Stimulated activated CD4-positive, alpha-beta T cell treated with anti-CD3 and anti-CD28 coated beads, Interleukin-2, amount 100 ng/mL, for 48 hours (primary cell): ENCODE measurements at regions not wholly inside any gene's neighbourhood (a gene's known extent, or its start where the extent isn't known, plus 50 kb on each side); places are given as distances from the start of the nearest gene placed in this dataset.
"Not testable (repeated sequence)": the region's sequence is repeated elsewhere in the genome, so short reads cannot be mapped to it uniquely, and the experiment has no call there.

ENCODE experiments used
- DNase-seq, 2 donors: peaks; one replicate each; pipeline ENCODE4 v3.0.0-alpha.2; 2020

GRCh38 chr10:57950442-57950974, 317.2 kb downstream of the IPMK start:
- DNase-seq: no peak

GRCh38 chr10:57948796-57949195, 318.9 kb downstream of the IPMK start:
- DNase-seq: no peak

DNA sequence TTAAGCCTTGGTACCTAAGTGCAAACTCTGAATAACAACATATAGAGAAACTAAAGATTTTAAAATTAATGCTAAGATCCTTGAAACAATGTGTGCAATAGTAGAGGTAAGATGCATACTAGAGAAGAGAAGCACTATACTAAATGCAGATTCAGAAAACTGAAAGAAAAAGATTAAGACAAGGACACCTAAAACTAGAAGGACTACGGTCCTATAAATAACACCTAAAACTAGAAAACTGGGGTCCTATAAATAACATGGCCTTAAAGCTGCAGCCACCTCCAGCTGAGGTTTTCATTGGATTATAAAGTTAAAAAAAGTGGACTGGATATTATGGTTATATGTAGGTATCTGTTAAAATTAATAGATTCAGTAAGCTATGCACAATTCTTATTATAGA, 320.9 kb downstream of the IPMK start:
- no peak for DNase-seq

- DNase-seq: no peak
Measured at GRCh38 chr10:57943701-57944100, 324.0 kb downstream of the IPMK start.

DNA sequence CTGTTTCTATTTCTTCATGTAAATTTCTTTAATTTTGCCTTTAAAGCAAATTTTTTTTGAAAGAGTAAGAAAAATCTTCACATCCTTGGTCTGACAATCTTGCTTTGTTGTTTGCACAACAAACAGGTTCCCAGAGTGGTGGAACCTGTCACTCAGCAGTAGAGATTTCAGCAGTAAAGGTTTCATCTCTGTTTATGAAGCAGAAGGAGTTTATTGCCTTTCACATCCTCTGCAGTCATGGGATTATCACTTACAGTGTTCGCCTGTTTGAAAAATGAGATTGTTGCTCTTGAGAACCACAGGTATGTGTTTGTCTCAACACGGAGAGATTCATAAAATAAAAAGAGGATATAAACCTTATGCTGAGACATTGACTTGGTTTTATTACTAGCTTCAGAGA, 342.6 kb downstream of the IPMK start:
- DNase-seq: no peak

GRCh38 chr10:57921140-57921539, 346.6 kb downstream of the IPMK start:
- no peak for DNase-seq

GRCh38 chr10:57919864-57920263, 347.8 kb downstream of the IPMK start:
- no peak for DNase-seq

DNA sequence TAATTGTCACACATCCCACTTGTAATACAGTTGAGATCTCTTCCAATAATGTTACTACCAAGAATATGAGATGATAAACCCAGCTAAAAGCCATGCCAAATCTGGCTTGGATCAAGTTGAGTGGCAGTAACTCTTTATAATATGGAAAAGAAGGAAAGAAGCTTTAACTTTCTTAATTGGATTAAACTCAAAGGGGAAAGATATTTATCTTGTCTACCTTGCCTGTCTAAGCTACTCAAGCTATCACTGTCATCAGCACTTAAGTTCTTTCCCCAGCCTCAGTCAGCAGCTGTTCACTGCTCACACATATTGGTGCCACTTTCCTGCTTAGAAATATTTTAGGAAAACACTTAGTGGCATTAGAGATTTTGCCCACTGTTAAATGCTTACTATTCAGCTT, 350.7 kb downstream of the IPMK start:
- no peak for DNase-seq

DNA sequence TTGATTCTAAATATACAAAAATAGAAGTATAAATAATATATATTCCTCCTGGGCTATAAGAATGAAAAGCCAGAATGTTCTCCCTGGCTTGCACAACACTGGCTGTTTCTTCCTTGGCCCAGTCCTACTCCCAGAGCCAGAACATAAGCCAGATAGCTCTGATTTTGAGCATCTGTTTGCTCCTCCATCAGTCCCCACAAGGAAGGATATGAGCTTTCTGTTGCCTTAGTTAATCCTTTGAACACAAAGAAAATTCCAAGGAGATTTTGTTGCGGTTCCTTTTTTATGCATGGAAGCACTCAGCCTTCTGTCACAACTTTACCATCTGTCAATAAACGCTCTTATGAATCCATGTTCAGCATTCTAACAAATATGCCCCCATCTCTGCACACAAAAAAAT, 361.8 kb downstream of the IPMK start:
- no peak for DNase-seq

DNA sequence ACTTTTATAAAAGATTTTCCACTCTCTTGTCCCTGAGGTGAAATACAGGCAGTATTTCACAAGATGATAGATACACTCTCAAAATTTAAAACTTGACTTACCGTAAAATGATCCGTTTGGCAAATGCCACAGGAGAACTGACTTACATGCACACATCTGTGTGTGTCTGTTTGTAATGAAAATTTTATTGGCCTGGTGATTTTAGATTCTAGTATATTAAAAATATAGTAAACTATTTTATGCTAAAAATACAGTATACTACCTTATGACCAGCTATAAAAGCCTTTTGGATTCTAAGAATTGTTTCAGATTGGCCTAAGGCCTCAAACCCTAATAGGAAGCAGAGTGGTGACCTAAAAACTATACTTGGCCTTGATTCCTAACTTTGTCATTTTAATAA, 362.7 kb downstream of the IPMK start:
- DNase-seq: no peak

GRCh38 chr10:57898231-57898630, 369.5 kb downstream of the IPMK start:
- DNase-seq: no peak

DNA sequence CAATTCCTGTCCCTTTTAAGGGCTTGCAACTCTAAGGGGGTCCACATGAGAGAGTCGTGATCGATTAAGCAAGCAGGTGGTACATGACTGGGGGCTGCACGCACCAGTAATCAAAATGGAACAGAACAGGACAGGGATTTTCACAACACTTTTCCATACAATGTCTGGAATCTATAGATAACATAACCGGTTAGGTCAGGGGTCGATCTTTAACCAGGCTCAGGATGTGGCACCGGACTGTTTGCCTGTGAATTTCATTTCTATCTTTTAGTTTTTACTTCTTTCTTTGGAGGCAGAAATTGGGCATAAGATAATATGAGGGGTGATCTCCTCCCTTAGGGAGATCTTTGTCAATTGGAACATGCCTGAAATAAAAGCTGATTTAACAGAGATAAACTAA, 370.1 kb downstream of the IPMK start:
- no peak for DNase-seq

GRCh38 chr10:57894361-57894760, 373.3 kb downstream of the IPMK start:
- no peak for DNase-seq

GRCh38 chr10:57891201-57892006, 376.3 kb downstream of the IPMK start:
- DNase-seq: no peak

DNA sequence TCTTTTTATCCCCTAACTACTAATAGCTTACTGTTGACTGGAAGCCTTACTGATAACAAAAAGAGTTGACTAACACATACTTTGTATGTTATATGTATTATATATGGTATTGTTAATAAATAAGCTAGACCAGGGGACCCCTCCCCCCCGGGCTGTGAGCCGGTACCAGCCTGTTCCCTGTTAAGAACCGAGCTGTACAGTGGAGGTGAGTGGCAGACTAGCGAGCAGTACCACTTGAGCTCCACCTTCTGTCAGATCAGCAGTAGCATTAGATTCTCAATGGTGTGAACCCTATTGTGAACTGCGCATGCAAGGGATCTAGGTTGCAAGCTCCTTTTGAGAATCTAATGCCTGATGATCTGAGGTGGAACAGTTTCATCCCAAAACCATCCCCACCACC, 377.0 kb downstream of the IPMK start:
- DNase-seq: no peak

GRCh38 chr10:57885618-57885968, 382.1 kb downstream of the IPMK start:
- DNase-seq: not testable (repeated sequence)

DNA sequence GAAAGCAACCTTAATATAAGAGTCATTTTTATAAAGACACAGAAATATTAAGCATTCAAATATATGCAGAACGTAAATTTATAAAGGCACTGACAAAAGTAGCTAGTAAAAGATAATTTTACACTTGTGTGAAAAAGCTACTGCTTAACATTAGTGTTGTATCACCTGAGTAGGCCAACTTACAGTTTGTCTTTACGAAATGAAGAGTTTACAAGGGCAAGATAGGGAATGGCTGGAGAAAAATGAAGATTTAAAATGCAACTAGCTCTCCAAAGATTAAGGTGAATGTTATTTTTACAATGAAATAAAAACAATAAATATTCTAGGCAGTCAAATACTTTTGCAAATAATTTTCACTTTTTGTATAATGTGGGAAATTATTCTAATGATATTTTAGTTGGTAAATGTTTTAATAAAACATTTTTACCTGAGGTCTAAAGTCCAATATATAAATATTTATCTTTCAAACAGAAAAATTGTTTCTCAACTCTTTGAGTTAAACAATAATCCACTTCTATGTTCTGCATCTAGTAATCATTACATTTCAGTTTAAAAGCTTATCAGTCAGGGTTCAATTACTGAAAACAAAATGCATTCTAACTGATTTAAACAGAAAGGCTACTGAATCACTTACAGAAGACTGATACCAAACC, 382.6 kb downstream of the IPMK start:
- no peak for DNase-seq

DNA sequence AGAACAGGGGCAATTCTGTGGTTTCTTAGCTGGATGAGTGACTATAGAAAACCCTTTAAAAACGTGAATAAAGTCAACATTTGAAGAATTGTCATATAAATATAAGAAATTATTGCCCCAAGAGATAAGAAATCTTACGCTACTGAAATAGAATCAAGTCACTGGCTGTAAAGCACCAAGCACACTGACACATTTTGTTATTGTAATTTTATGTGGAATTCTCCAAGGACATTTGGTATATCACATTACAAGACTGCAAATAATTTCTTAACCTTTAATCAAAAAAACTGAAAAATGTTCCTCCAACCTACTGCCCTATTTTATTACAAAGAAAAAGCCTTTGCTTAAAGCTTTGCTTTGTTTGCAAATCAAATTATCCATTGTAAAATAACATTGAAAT, 383.3 kb downstream of the IPMK start:
- no peak for DNase-seq

GRCh38 chr10:57880446-57881227, 387.1 kb downstream of the IPMK start:
- DNase-seq: no peak

DNA sequence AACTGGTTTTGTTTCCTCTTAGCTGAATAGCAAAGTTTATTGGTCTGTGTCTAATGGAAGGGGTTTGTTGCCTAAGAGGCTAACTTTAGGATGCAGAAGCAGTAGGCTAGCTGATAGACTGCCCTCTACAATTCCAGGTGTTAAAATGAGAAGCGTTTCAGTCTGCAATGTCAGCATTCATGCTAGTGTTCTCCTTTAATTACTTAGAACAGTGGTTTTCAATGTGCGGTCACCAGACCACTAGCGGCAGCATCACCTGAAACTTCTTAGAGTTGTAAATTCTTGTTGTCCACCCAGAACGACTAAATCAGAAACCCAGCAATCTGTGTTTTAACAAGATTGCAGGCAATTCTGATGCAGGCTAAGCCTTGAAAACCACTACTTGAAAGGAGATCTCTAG, 392.9 kb downstream of the IPMK start:
- no peak for DNase-seq

DNA sequence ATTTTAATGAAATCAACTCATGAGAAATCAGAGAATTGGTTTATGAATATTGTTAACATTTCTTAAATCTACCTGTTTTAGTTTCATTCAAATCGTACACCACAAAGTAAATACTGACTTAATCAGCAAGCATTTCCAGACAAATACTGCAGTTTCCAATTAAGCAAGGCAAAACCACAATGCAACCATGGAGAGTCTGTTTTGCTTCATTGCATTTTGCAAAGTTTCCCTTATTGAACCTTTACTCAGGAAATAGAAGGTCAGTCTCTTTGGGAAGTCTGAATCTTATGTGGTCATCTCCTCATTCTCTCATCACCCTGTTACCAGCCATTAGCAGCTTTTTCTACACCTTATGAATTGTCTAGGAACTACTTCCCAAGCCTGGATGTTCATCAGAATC, 400.5 kb downstream of the IPMK start:
- DNase-seq: no peak

GRCh38 chr10:57864765-57865680, 402.7 kb downstream of the IPMK start:
- no peak for DNase-seq
